Caco-2 (cell line): ENCODE measurements at regions not wholly inside any gene's neighbourhood (a gene's known extent, or its start where the extent isn't known, plus 50 kb on each side); places are given as distances from the start of the nearest gene placed in this dataset.

Source experiments
- BruUV-seq: library from RNA; stranded (reverse); fragments of 400-500 nt; replicated peaks from 2 replicates; lab custom pipeline; 2021; lab: Mats Ljungman, UMichigan
- CTCF ChIA-PET: fragments of 300-600 bp; sonication (Branson Sonifier 250); formaldehyde crosslinking; loops from one replicate; lab custom pipeline; 2022; ENCODE audit warnings: antibody characterized with exemption; lab: Charles Lee
- POLR2A ChIA-PET: fragments of 300-600 bp; sonication (Branson Sonifier 250); formaldehyde crosslinking; loops from one replicate; lab custom pipeline; 2022; ENCODE audit warnings: antibody characterized with exemption; lab: Charles Lee
- DNase-seq, 2 experiments: peaks; one replicate each; pipeline versions ENCODE4 v3.0.0 to v3.0.0-alpha.2; 2020 to 2022
- H3K27me3 ChIP-seq: replicated peaks from 2 replicates; pipeline ENCODE4 v1.6.0; 2011; ENCODE audit warnings: low read length; ENCODE audit not compliant: control insufficient read depth, insufficient read depth
- H3K36me3 ChIP-seq: 2 replicates; pipeline ENCODE4 v1.5.1; 2011; ENCODE audit warnings: low read length; ENCODE audit not compliant: control insufficient read depth, insufficient read depth
- H3K4me1 ChIP-seq: fragments of 250-450 bp; sonication (Bioruptor Pico); 2 replicates; pipeline ENCODE4 v1.5.1; 2020; ENCODE audit warnings: mild to moderate bottlenecking
- H3K4me3 ChIP-seq: 2 replicates; pipeline ENCODE4 v1.5.1; 2011; ENCODE audit warnings: low read depth, mild to moderate bottlenecking, control low read depth, low read length
- H3K9me3 ChIP-seq: fragments of 250-450 bp; sonication (Bioruptor Pico); 2 replicates; pipeline ENCODE4 v1.5.1; 2020; ENCODE audit warnings: mild to moderate bottlenecking, moderate library complexity
- H3K27ac Mint-ChIP-seq: one replicate; pipeline ENCODE4 v1.8.0; 2022; ENCODE audit warnings: mixed read lengths; ENCODE audit not compliant: unreplicated experiment
- H3K27me3 Mint-ChIP-seq: one replicate; pipeline ENCODE4 v1.8.0; 2022; ENCODE audit warnings: mixed read lengths; ENCODE audit not compliant: insufficient read depth, unreplicated experiment
- H3K36me3 Mint-ChIP-seq: one replicate; pipeline ENCODE4 v1.8.0; 2022; ENCODE audit warnings: mild to moderate bottlenecking, mixed read lengths; ENCODE audit not compliant: insufficient read depth, unreplicated experiment
- H3K4me1 Mint-ChIP-seq: one replicate; pipeline ENCODE4 v1.8.0; 2022; ENCODE audit warnings: low read depth, mixed read lengths; ENCODE audit not compliant: unreplicated experiment
- H3K4me3 Mint-ChIP-seq: one replicate; pipeline ENCODE4 v1.8.0; 2022; ENCODE audit warnings: mild to moderate bottlenecking, moderate library complexity, mixed read lengths; ENCODE audit not compliant: unreplicated experiment
- H3K9me3 Mint-ChIP-seq: one replicate; pipeline ENCODE4 v1.8.0; 2022; ENCODE audit warnings: mixed read lengths; ENCODE audit not compliant: unreplicated experiment
- intact Hi-C: fragments of 100-400 bp; cut with micrococcal nuclease; formaldehyde crosslinking; loops from one replicate; pipeline ENCODE4 v1.10.0; 2022; ENCODE audit not compliant: unreplicated experiment
- TF ChIP-seq, protein P1 (sequence below), 2 experiments: fragments of 200-600 bp in 1 of 2; IDR thresholded peaks; 1 replicate in 1 of 2; 2 replicates in 1 of 2; pipeline versions ENCODE4 v1.5.1 to v1.8.0; 2011 to 2022; ENCODE audit warnings: antibody characterized with exemption in 1 of 2, control low read depth in 1 of 2, inconsistent platforms in 1 of 2, low read depth in 1 of 2, low read length in 1 of 2, mild to moderate bottlenecking in 1 of 2, moderate library complexity in 1 of 2; ENCODE audit not compliant: insufficient read depth in 1 of 2, severe bottlenecking in 1 of 2, unreplicated experiment in 1 of 2

DNA sequence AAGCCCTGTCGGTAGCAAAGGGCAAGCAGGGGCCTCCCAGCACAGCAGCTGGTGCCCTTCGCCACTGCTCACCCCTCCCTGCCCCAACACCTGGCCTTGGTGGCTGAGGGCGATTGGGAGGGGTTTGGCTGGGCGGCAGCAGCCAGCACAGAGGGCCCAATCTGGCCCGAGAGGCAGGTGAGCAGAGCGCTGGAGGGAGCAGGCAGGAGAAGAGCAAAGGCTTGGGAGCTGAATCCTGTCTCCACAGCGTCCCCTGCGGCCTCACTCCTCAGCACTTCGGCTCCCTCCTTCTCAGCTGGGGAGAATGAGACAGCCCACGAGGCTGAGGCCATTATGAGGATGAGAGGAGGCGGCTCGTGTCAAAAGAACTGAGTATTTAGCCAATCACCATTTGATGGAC, 74.9 kb upstream of the TAF1B start:
- Histone ChIP-seq H3K4me3 (no peak overlapping the region), H3K4me1 (0 out of 2 replicates have a peak, but pooled peaks cover 6% of the 10 kb centered on the region), H3K9me3 (no peaks in the 10 kb centered on the region), H3K36me3 (no peaks in the 10 kb centered on the region), H3K27me3 (no peaks in the 10 kb centered on the region)
- H3K9me3 Mint-ChIP-seq, result no peaks in the 10 kb centered on the region
- BruUV-seq, result no TSS peak
- ChIA-PET POLR2A (no interaction called here), CTCF (interaction anchor here (0.5 kb wide), 1 partner anchor 1067 kb away, joined by 3 read pairs; no protein-coding TSS in a partner anchor)
- intact Hi-C loops, result no loop called here
- H3K27me3 Mint-ChIP-seq, result no peaks in the 10 kb centered on the region
- H3K27ac Mint-ChIP-seq, result no peak overlapping the region
- TF ChIP-seq, protein P1, sequence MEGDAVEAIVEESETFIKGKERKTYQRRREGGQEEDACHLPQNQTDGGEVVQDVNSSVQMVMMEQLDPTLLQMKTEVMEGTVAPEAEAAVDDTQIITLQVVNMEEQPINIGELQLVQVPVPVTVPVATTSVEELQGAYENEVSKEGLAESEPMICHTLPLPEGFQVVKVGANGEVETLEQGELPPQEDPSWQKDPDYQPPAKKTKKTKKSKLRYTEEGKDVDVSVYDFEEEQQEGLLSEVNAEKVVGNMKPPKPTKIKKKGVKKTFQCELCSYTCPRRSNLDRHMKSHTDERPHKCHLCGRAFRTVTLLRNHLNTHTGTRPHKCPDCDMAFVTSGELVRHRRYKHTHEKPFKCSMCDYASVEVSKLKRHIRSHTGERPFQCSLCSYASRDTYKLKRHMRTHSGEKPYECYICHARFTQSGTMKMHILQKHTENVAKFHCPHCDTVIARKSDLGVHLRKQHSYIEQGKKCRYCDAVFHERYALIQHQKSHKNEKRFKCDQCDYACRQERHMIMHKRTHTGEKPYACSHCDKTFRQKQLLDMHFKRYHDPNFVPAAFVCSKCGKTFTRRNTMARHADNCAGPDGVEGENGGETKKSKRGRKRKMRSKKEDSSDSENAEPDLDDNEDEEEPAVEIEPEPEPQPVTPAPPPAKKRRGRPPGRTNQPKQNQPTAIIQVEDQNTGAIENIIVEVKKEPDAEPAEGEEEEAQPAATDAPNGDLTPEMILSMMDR (IDR thresholded peaks at IDR 0.05; ENCODE audit: insufficient read depth in 1 of 2, low read depth in 1 of 2, low read length in 1 of 2, severe bottlenecking in 1 of 2, unreplicated experiment in 1 of 2), result peak in 1 of 2 experiments; percentile 11
- H3K36me3 Mint-ChIP-seq, result no peaks in the 10 kb centered on the region
- DNase-seq, result no peak
- no peak overlapping the region for H3K4me3 Mint-ChIP-seq
- H3K4me1 Mint-ChIP-seq, result peaks cover 7% of the 10 kb centered on the region

DNA sequence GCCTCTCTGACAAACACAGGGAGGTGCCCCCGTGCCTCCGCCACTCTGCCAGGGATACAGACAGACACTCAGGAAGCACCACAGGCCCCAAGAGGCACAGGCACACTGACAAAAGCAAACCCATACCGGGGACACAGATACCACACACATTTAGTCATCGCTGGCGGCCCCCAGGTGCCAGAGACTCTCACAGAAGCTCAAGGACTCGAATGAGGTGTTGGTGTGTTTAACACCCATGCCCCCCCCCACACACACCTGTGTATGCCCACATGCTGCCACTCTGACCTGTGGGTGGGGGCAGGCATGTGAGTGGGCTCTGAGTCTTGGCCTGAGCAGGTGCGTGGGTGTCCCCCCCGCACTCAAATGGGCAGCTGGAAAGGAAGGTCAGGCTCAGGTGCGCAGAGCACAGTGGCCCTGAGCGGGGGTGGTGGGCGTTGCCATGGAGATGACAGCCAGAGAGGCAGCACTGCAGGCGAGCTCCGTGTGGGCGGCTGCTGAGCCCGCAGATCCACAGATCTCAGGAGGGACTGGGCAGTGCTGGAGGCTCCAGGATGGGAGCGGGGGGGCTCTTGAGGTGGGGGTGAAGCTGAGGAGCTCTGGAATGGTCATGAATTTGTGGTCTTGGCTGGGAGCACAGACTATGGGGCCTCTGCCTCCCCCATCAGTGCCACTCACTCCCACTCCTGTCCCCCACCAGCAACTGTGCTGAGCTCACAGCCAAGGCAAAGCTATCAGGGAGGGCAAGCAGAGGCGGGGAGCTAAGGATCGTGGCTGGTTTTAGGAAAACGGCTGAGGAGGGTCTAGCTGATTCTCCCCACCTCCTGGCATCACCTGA, 73.9 kb upstream of the TAF1B start:
- Mint-ChIP-seq H3K27ac (no peak overlapping the region), H3K36me3 (no peaks in the 10 kb centered on the region), H3K27me3 (no peaks in the 10 kb centered on the region), H3K9me3 (no peaks in the 10 kb centered on the region), H3K4me1 (peaks cover 7% of the 10 kb centered on the region), H3K4me3 (no peak overlapping the region)
- intact Hi-C loops, result loop anchor here (2.0 kb wide), 1 partner anchor 29 kb away; no protein-coding TSS in a partner anchor
- no TSS peak for BruUV-seq
- Histone ChIP-seq H3K4me1 (0 out of 2 replicates have a peak, but pooled peaks cover 6% of the 10 kb centered on the region), H3K36me3 (no peaks in the 10 kb centered on the region), H3K27me3 (no peaks in the 10 kb centered on the region), H3K9me3 (no peaks in the 10 kb centered on the region), H3K4me3 (no peak overlapping the region)
- CTCF ChIA-PET, result interaction anchor here (0.6 to 2.8 kb wide), 9 partner anchors 9 to 288 kb away, joined by 3 to 21 read pairs (median 5); partner anchors contain the start of gene TAF1B
- POLR2A ChIA-PET, result interaction anchor here (0.6 kb wide), 1 partner anchor 384 kb away, joined by 3 read pairs; no protein-coding TSS in a partner anchor
- no peak for DNase-seq
- TF ChIP-seq, protein P1 (IDR thresholded peaks at IDR 0.05; ENCODE audit: insufficient read depth in 1 of 2, low read depth in 1 of 2, low read length in 1 of 2, severe bottlenecking in 1 of 2, unreplicated experiment in 1 of 2), result no peak

DNA sequence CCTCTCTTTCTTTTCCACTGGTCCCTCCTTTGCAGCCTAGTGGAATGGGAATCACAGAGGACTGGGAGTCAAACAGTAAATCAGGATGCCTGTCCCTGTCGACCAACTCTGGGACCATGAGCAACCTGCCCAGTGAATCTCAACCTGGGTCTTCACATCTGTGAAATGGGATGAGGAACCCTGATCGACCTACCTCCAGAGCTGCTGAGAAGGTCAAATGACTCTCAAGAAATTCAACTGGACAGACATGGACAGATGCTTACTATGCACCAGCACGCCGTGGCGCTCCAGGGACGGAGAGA, 73.3 kb upstream of the TAF1B start:
- no peak overlapping the region for H3K4me3 Mint-ChIP-seq

More for the DNA sequence above, 73.3 kb upstream of the TAF1B start:
- Mint-ChIP-seq H3K36me3 (no peaks in the 10 kb centered on the region), H3K27me3 (no peaks in the 10 kb centered on the region), H3K9me3 (no peaks in the 10 kb centered on the region), H3K27ac (no peak overlapping the region), H3K4me1 (peaks cover 7% of the 10 kb centered on the region)
- CTCF ChIA-PET, result interaction anchor here (0.6 to 2.8 kb wide), 10 partner anchors 9 to 327 kb away, joined by 3 to 21 read pairs (median 4); partner anchors contain the start of gene TAF1B
- TF ChIP-seq, protein P1 (IDR thresholded peaks at IDR 0.05; ENCODE audit: insufficient read depth in 1 of 2, low read depth in 1 of 2, low read length in 1 of 2, severe bottlenecking in 1 of 2, unreplicated experiment in 1 of 2), result no peak
- Histone ChIP-seq H3K27me3 (no peaks in the 10 kb centered on the region), H3K9me3 (no peaks in the 10 kb centered on the region), H3K4me1 (0 out of 2 replicates have a peak, but pooled peaks cover 6% of the 10 kb centered on the region), H3K36me3 (no peaks in the 10 kb centered on the region), H3K4me3 (no peak overlapping the region)
- no peak for DNase-seq
- intact Hi-C loops, result loop anchor here (2.0 kb wide), 1 partner anchor 29 kb away; no protein-coding TSS in a partner anchor
- POLR2A ChIA-PET, result interaction anchor here (0.6 kb wide), 1 partner anchor 383 kb away, joined by 3 read pairs; no protein-coding TSS in a partner anchor
- BruUV-seq, result no TSS peak
